ENCODE measurements at regions not wholly inside any gene's neighbourhood (a gene's known extent, or its start where the extent isn't known, plus 50 kb on each side); places are given as distances from the start of the nearest gene placed in this dataset.

GRCh38 chr2:6637330-6637729 is 228.4 kb downstream of the CMPK2 start:
- 35 to 44% methylated on average over 2 of the region's 2 CpGs for WGBS, 2 donors
- intact Hi-C loops (cut with DNase I): no loop called here
- Histone ChIP-seq H3K36me3 (no peaks in the 10 kb centered on the region), H3K4me1 (no peaks in the 10 kb centered on the region), H3K27me3 (no peaks in the 10 kb centered on the region), H3K4me3 (no peak overlapping the region), H3K27ac (no peak overlapping the region), H3K9me3 (no peaks in the 10 kb centered on the region)
- DNase-seq: no peak
- TF ChIP-seq POLR2A (IDR thresholded peaks at IDR 0.05) (no peak), CTCF (IDR thresholded peaks at IDR 0.05) (no peak)

- no peaks in the 10 kb centered on the region for H3K9me3 ChIP-seq
- TF ChIP-seq CTCF (IDR thresholded peaks at IDR 0.05): no peak
- TF ChIP-seq POLR2A (IDR thresholded peaks at IDR 0.05): no peak
- H3K27ac ChIP-seq: no peak overlapping the region
- whole genome bisulfite sequencing, 2 donors: 22 to 29% methylated on average over 3 of the region's 3 CpGs
- H3K36me3 ChIP-seq: no peaks in the 10 kb centered on the region
- no peaks in the 10 kb centered on the region for H3K27me3 ChIP-seq
- no peak overlapping the region for H3K4me3 ChIP-seq
- no peaks in the 10 kb centered on the region for H3K4me1 ChIP-seq
- DNase-seq: no peak
- intact Hi-C loops (cut with DNase I): no loop called here
Measured at GRCh38 chr2:6639929-6640620, 225.6 kb downstream of the CMPK2 start.

GRCh38 chr2:6640621-6641015 is 225.1 kb downstream of the CMPK2 start:
- Histone ChIP-seq H3K4me1 (no peaks in the 10 kb centered on the region), H3K27ac (no peak overlapping the region), H3K4me3 (no peak overlapping the region), H3K9me3 (no peaks in the 10 kb centered on the region), H3K27me3 (no peaks in the 10 kb centered on the region), H3K36me3 (no peaks in the 10 kb centered on the region)
- 47 to 71% methylated on average over 1 of the region's 1 CpG for WGBS, 2 donors
- intact Hi-C loops (cut with DNase I): no loop called here
- TF ChIP-seq POLR2A (IDR thresholded peaks at IDR 0.05): no peak
- TF ChIP-seq CTCF (IDR thresholded peaks at IDR 0.05): no peak
- DNase-seq: no peak

- Histone ChIP-seq H3K9me3 (no peaks in the 10 kb centered on the region), H3K4me1 (no peaks in the 10 kb centered on the region), H3K27ac (no peak overlapping the region), H3K4me3 (no peak overlapping the region), H3K27me3 (no peaks in the 10 kb centered on the region), H3K36me3 (no peaks in the 10 kb centered on the region)
- no peak for TF ChIP-seq CTCF (IDR thresholded peaks at IDR 0.05)
- TF ChIP-seq POLR2A (IDR thresholded peaks at IDR 0.05): no peak
- WGBS, 2 donors: 33 to 53% methylated on average over 1 of the region's 1 CpG
- DNase-seq: no peak
- intact Hi-C loops (cut with DNase I): no loop called here
Measured at GRCh38 chr2:6641956-6642355, 223.8 kb downstream of the CMPK2 start.

- Histone ChIP-seq H3K4me1 (no peaks in the 10 kb centered on the region), H3K27ac (no peak overlapping the region), H3K9me3 (no peaks in the 10 kb centered on the region), H3K4me3 (no peak overlapping the region), H3K36me3 (no peaks in the 10 kb centered on the region), H3K27me3 (no peaks in the 10 kb centered on the region)
- TF ChIP-seq CTCF (IDR thresholded peaks at IDR 0.05): no peak
- 49 to 50% methylated on average over 2 of the region's 2 CpGs for WGBS, 2 donors
- intact Hi-C loops (cut with DNase I): no loop called here
- DNase-seq: no peak
Measured at GRCh38 chr2:6644261-6644660, 221.4 kb downstream of the CMPK2 start.

All from esophagus squamous epithelium (tissue), 5 donors.